ENCODE measurements at regions not wholly inside any gene's neighbourhood (a gene's known extent, or its start where the extent isn't known, plus 50 kb on each side); places are given as distances from the start of the nearest gene placed in this dataset.

DNA sequence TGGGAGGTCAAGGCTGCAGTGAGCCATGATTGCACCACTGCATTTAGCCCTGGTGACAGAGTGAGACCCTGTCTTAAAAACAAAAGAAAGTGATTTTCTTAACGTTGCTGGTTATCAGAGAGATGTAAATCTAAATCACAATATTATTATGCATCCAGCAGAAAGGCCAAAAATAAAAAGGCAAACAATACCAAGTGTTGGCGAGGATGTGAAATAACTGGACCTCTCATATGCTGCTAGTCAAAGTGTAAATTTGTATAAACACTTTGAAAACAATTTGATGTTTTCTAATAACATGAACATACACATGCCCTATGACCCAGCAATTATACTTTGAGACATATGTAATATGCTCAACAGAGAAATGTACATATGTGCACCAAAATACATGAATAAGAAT is 110.7 kb upstream of the CNTLN start:
- in situ Hi-C loops (cut with HindIII; ENCODE audit: extremely low pct_ligation_motif_present, low pct_unique_long_range_greater_than_20kb): no loop called here
- intact Hi-C loops (cut with micrococcal nuclease; ENCODE audit: unreplicated experiment): no loop called here
- no TSS peak for BruUV-seq (replicated peaks)
- TF ChIP-seq, protein P1, sequence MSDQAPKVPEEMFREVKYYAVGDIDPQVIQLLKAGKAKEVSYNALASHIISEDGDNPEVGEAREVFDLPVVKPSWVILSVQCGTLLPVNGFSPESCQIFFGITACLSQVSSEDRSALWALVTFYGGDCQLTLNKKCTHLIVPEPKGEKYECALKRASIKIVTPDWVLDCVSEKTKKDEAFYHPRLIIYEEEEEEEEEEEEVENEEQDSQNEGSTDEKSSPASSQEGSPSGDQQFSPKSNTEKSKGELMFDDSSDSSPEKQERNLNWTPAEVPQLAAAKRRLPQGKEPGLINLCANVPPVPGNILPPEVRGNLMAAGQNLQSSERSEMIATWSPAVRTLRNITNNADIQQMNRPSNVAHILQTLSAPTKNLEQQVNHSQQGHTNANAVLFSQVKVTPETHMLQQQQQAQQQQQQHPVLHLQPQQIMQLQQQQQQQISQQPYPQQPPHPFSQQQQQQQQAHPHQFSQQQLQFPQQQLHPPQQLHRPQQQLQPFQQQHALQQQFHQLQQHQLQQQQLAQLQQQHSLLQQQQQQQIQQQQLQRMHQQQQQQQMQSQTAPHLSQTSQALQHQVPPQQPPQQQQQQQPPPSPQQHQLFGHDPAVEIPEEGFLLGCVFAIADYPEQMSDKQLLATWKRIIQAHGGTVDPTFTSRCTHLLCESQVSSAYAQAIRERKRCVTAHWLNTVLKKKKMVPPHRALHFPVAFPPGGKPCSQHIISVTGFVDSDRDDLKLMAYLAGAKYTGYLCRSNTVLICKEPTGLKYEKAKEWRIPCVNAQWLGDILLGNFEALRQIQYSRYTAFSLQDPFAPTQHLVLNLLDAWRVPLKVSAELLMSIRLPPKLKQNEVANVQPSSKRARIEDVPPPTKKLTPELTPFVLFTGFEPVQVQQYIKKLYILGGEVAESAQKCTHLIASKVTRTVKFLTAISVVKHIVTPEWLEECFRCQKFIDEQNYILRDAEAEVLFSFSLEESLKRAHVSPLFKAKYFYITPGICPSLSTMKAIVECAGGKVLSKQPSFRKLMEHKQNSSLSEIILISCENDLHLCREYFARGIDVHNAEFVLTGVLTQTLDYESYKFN (CRISPR knock-in tag; conservative IDR thresholded peaks at IDR 0.05): no peak
- H3K4me1 ChIP-seq (ENCODE audit: insufficient read depth, low read length): no peaks in the 10 kb centered on the region
- no peaks in the 10 kb centered on the region for H4K20me1 ChIP-seq (ENCODE audit: insufficient read depth, low read length)
- H3K9ac ChIP-seq (ENCODE audit: insufficient read depth, low read depth, low read length): no peak overlapping the region
- ChIA-PET CTCF (ENCODE audit: low intra/inter-chr PET ratio, low total read pairs) (no interaction called here), POLR2A (no interaction called here)
- H2AFZ ChIP-seq (ENCODE audit: low read length): no peak overlapping the region
- DNase-seq (ENCODE audit: low spot score) (no peak), FAIRE-seq (no peak), ATAC-seq (no peak)
- no peak overlapping the region for H3K4me3 ChIP-seq (replicated peaks in 1 of 3; ENCODE audit: insufficient read depth in 1 of 3, low read depth in 2 of 3, low read length in 3 of 3)
- no peak overlapping the region for H3K4me2 ChIP-seq (ENCODE audit: low read depth, low read length)
- no peaks in the 10 kb centered on the region for H3K36me3 ChIP-seq (replicated peaks in 1 of 2; ENCODE audit: control insufficient read depth in 1 of 2, insufficient read depth in 2 of 2, low read length in 2 of 2)
- H3K27ac ChIP-seq (ENCODE audit: extremely low read length, insufficient read depth, low read length): no peak overlapping the region
- H3K9me3 ChIP-seq (ENCODE audit: low read length): peaks cover 11% of the 10 kb centered on the region; the same call in 1 of the 2 replicates
- no peaks in the 10 kb centered on the region for H3K27me3 ChIP-seq (ENCODE audit: control insufficient read depth in 1 of 2, insufficient read depth in 2 of 2, low read length in 2 of 2)
- H3K79me2 ChIP-seq (ENCODE audit: insufficient read depth, low read length): no peaks in the 10 kb centered on the region
- 6% methylated on average over 2 of the region's 2 CpGs for WGBS (ENCODE audit: low lambda C conversion rate)

DNA sequence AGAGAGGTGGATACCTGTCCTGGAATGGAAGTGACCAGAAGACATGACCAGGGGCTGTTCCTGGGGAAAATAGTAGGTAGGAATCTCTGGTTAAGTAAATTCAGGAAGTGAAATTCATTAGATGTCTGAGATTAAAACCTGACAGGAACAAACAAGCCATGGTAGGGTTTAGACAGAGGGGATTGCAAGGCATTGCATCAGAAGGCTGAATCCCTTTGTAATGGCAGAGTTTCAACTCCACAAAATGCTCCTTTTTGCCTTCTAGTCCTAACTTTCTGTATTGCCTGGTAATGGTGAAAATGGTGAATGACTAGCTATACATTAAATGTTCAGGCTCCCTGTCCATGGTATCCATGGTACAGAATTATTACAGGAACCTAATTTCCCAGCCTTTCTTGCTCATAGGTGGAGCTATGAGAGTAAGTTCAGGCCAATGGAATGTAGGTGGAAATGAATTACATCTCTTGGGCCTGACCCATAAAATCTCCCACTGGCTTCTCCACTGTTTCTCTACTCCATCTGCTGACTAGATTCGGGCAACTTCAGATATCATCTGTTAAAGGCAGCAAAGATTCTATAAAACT is 113.4 kb upstream of the CNTLN start:
- intact Hi-C loops (cut with micrococcal nuclease; ENCODE audit: unreplicated experiment): no loop called here
- no peak for FAIRE-seq

More for the DNA sequence above, 113.4 kb upstream of the CNTLN start:
- Histone ChIP-seq H3K27me3 (ENCODE audit: control insufficient read depth in 1 of 2, insufficient read depth in 2 of 2, low read length in 2 of 2) (no peaks in the 10 kb centered on the region), H3K9me3 (ENCODE audit: low read length) (peaks cover 10% of the 10 kb centered on the region), H4K20me1 (ENCODE audit: insufficient read depth, low read length) (no peaks in the 10 kb centered on the region), H3K27ac (ENCODE audit: extremely low read length, insufficient read depth, low read length) (no peak overlapping the region), H3K9ac (ENCODE audit: insufficient read depth, low read depth, low read length) (no peak overlapping the region), H3K36me3 (replicated peaks in 1 of 2; ENCODE audit: control insufficient read depth in 1 of 2, insufficient read depth in 2 of 2, low read length in 2 of 2) (no peaks in the 10 kb centered on the region), H3K4me2 (ENCODE audit: low read depth, low read length) (no peak overlapping the region), H3K79me2 (ENCODE audit: insufficient read depth, low read length) (no peaks in the 10 kb centered on the region), H3K4me3 (replicated peaks in 1 of 3; ENCODE audit: insufficient read depth in 1 of 3, low read depth in 2 of 3, low read length in 3 of 3) (no peak overlapping the region), H2AFZ (ENCODE audit: low read length) (no peak overlapping the region), H3K4me1 (ENCODE audit: insufficient read depth, low read length) (no peaks in the 10 kb centered on the region)
- ATAC-seq: no peak
- ChIA-PET CTCF (ENCODE audit: low intra/inter-chr PET ratio, low total read pairs) (no interaction called here), POLR2A (no interaction called here)
- WGBS (ENCODE audit: low lambda C conversion rate): 0% methylated on average over 1 of the region's 1 CpG
- no peak for DNase-seq (ENCODE audit: low spot score)
- TF ChIP-seq ZFP36L1 (CRISPR knock-in tag; IDR thresholded peaks at IDR 0.05): no peak
- TF ChIP-seq ZBTB42 (CRISPR knock-in tag; IDR thresholded peaks at IDR 0.05): no peak
- no peak for TF ChIP-seq MAZ (IDR thresholded peaks at IDR 0.05; ENCODE audit: borderline replicate concordance, low read depth, low read length)
- no peak for TF ChIP-seq MAZ (CRISPR knock-in tag; IDR thresholded peaks at IDR 0.05; ENCODE audit: low read depth)
- TF ChIP-seq ZNF878 (CRISPR knock-in tag; IDR thresholded peaks at IDR 0.05): no peak
- TF ChIP-seq, protein P2, sequence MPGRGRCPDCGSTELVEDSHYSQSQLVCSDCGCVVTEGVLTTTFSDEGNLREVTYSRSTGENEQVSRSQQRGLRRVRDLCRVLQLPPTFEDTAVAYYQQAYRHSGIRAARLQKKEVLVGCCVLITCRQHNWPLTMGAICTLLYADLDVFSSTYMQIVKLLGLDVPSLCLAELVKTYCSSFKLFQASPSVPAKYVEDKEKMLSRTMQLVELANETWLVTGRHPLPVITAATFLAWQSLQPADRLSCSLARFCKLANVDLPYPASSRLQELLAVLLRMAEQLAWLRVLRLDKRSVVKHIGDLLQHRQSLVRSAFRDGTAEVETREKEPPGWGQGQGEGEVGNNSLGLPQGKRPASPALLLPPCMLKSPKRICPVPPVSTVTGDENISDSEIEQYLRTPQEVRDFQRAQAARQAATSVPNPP (CRISPR knock-in tag; IDR thresholded peaks at IDR 0.05): no peak
- TF ChIP-seq, protein P3, sequence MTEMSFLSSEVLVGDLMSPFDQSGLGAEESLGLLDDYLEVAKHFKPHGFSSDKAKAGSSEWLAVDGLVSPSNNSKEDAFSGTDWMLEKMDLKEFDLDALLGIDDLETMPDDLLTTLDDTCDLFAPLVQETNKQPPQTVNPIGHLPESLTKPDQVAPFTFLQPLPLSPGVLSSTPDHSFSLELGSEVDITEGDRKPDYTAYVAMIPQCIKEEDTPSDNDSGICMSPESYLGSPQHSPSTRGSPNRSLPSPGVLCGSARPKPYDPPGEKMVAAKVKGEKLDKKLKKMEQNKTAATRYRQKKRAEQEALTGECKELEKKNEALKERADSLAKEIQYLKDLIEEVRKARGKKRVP (CRISPR knock-in tag; IDR thresholded peaks at IDR 0.05): peak in 1 of 2 experiments; percentile 68; a peak in 1 of 4 replicates
- in situ Hi-C loops (cut with HindIII; ENCODE audit: extremely low pct_ligation_motif_present, low pct_unique_long_range_greater_than_20kb): no loop called here
- no TSS peak for BruUV-seq (replicated peaks)
